ENCODE measurements at regions not wholly inside any gene's neighbourhood (a gene's known extent, or its start where the extent isn't known, plus 50 kb on each side); places are given as distances from the start of the nearest gene placed in this dataset.

DNA sequence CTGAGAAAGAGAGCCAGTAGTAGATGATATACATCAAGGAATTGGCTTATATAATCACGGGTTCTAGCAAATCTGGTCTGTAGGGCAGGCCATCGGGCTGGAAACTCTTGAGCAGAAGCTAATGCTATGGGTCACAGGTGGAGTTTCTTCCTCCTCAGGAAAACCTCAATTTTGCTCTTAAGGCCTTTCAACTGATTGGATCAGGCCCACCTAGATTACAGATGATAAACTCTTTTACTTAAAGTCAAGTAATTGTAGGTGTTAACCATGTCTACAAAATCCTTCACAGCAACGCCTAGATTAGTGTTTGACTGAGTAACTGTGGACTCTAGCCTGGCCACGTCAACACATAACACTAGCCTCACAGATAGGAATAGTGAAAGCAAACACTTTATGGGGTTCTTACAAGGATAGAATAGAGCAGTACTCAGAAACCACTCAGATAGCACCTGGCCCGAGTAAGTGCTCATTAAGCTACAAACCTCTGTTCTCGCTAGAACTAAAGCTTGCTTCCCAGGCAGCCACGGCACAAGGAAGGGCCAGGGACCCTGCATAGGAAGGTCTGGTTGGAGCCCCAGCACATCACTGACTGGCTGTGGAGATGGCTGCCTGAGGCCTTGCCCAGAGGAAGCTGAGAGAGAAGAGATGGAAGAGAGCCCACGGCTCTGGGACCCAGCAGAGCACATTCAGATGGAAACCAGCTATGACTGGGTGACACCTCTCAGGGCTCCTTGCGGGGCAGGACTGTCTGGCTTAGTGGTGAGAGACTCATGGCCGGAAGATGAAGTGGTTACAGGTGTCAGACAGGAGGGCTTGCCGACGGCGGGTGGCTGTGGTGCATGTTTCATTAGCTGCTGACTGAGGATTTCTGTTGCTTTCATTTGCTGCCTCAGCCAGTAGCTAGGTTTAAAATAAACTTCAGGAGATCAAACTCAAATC lies 202.5 kb upstream of the TLE3 start:
- ATAC-seq (no peak), DNase-seq (no peak)
- H3K27ac ChIP-seq = no peak overlapping the region

DNA sequence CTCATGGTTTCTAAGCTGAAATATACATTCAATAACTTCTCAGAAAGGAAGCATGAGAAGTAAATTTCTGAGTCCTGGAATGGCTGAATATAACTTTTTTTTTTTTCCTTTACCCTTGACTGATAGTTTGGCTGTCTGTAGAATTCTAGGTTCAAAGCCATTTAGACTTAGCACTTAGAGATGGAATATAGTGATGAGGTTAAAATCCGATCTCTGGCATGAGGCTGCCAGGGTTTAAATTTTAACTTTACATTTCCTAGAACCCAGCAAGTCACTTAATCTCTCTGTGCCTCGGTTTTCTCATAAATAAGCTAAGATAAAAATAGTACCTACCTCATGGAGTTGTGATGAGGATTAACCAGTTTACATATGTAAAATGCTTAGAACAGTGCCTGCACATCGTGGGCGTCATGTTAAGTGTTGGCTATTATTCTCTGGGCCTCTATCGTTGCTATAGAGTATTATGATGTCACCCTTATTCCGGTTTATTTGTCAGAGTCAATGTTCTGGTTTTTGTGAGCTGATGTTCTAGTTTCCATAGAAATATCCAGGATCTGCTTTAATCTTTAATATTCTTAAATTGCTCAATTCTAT lies 199.8 kb upstream of the TLE3 start:
- Histone ChIP-seq H3K4me3 (no peak overlapping the region), H3K4me1 (no peaks in the 10 kb centered on the region), H3K9me3 (no peaks in the 10 kb centered on the region), H3K27ac (no peak overlapping the region), H3K36me3 (no peaks in the 10 kb centered on the region), H3K27me3 (no peaks in the 10 kb centered on the region)
- ATAC-seq = no peak
- intact Hi-C loops (cut with DNase I) = no loop called here
- TF ChIP-seq, protein P1, sequence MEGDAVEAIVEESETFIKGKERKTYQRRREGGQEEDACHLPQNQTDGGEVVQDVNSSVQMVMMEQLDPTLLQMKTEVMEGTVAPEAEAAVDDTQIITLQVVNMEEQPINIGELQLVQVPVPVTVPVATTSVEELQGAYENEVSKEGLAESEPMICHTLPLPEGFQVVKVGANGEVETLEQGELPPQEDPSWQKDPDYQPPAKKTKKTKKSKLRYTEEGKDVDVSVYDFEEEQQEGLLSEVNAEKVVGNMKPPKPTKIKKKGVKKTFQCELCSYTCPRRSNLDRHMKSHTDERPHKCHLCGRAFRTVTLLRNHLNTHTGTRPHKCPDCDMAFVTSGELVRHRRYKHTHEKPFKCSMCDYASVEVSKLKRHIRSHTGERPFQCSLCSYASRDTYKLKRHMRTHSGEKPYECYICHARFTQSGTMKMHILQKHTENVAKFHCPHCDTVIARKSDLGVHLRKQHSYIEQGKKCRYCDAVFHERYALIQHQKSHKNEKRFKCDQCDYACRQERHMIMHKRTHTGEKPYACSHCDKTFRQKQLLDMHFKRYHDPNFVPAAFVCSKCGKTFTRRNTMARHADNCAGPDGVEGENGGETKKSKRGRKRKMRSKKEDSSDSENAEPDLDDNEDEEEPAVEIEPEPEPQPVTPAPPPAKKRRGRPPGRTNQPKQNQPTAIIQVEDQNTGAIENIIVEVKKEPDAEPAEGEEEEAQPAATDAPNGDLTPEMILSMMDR (IDR thresholded peaks at IDR 0.05) = no peak
- TF ChIP-seq POLR2A (IDR thresholded peaks at IDR 0.05) = no peak
- DNase-seq = no peak
- WGBS, 4 donors = 89 to 92% (median 91%) methylated on average over 6 of the region's 6 CpGs

More for the DNA sequence above, 202.5 kb upstream of the TLE3 start:
- Histone ChIP-seq H3K27me3 (no peaks in the 10 kb centered on the region), H3K4me3 (no peak overlapping the region), H3K4me1 (no peaks in the 10 kb centered on the region), H3K36me3 (no peaks in the 10 kb centered on the region), H3K9me3 (peaks cover 0 to 11% (median 6%) of the 10 kb centered on the region in 12 donors)
- intact Hi-C loops (cut with DNase I) = no loop called here
- no peak for TF ChIP-seq POLR2A (IDR thresholded peaks at IDR 0.05)
- TF ChIP-seq, protein P1 (IDR thresholded peaks at IDR 0.05) = no peak
- whole genome bisulfite sequencing, 4 donors = 89 to 96% (median 94%) methylated on average over 11 to 13 of the region's 13 CpGs

DNA sequence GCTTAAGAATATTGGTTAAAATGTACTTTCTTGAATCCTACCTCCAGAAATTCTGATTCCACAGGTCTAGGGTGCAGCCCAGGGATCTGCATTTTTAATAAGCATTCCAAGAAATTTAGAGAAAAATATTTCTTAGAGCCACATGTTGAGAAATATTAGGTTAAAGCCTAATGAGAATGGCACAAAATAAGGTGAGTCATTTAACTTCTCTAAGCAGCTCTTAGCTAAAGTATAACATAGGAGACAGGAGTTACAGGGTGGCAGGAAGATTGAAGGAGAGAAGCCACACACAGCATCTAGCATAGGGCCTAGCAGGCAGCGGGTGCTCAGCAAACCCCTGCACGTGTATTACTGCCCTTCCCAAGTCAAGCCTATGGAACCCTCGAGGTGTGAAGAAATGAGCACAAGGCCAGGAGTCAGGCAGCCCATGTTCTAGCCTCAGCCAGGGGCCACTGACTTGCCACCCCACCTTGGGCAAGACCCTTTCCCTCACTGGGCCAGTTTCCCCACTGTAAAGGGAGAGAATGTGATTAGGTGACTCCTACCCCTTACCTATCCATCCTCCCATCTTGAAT lies 197.1 kb upstream of the TLE3 start:
- intact Hi-C loops (cut with DNase I) = no loop called here
- Histone ChIP-seq H3K4me1 (peaks cover 0 to 18% (median 4%) of the 10 kb centered on the region in 12 donors), H3K4me3 (no peak overlapping the region), H3K27ac (no peak overlapping the region), H3K9me3 (no peaks in the 10 kb centered on the region), H3K27me3 (no peaks in the 10 kb centered on the region), H3K36me3 (no peaks in the 10 kb centered on the region)
- WGBS, 4 donors = 94 to 100% (median 96%) methylated on average over 3 of the region's 3 CpGs
- no peak for TF ChIP-seq POLR2A (IDR thresholded peaks at IDR 0.05)
- TF ChIP-seq, protein P1 (IDR thresholded peaks at IDR 0.05) = no peak
- no peak for ATAC-seq
- DNase-seq = no peak

All from heart left ventricle (tissue), 16 donors.